HL-60 (cell line): ENCODE measurements at regions not wholly inside any gene's neighbourhood (a gene's known extent, or its start where the extent isn't known, plus 50 kb on each side); places are given as distances from the start of the nearest gene placed in this dataset.

Experiments
- DNase-seq, 2 experiments: peaks; one replicate each; pipeline ENCODE4 v3.0.0-alpha.2; 2010 to 2020; ENCODE audit warnings: low read depth in 1 of 2, low spot score in 1 of 2
- H3K27ac ChIP-seq: fragments of 250-450 bp; sonication (Bioruptor Pico); replicated peaks from 2 replicates; pipeline ENCODE4 v1.5.1; 2020; ENCODE audit warnings: mild to moderate bottlenecking, moderate library complexity
- H3K27me3 ChIP-seq: fragments of 250-450 bp; sonication (Bioruptor Pico); 2 replicates; pipeline ENCODE4 v1.5.1; 2021; ENCODE audit warnings: mild to moderate bottlenecking, moderate library complexity; ENCODE audit not compliant: insufficient read depth, poor library complexity, severe bottlenecking
- H3K4me3 ChIP-seq: replicated peaks from 2 replicates; pipeline ENCODE4 v1.5.1; 2011; ENCODE audit warnings: mild to moderate bottlenecking, control low read depth, low read length; ENCODE audit not compliant: insufficient read depth
- GABPA ChIP-seq: IDR thresholded peaks from 2 replicates; pipeline ENCODE4 v1.6.1; 2012; ENCODE audit warnings: low read depth
- POLR2AphosphoS5 ChIP-seq: IDR thresholded peaks from 2 replicates; pipeline ENCODE4 v1.6.1; 2012; ENCODE audit warnings: low read depth
- SPI1 ChIP-seq: IDR thresholded peaks from 2 replicates; pipeline ENCODE4 v1.6.1; 2012; ENCODE audit warnings: low read depth, mild to moderate bottlenecking, borderline replicate concordance
- TF ChIP-seq, protein P1 (sequence below): IDR thresholded peaks from 2 replicates; pipeline ENCODE4 v1.6.1; 2012; ENCODE audit warnings: low read depth; ENCODE audit not compliant: insufficient replicate concordance
- TF ChIP-seq, protein P2 (sequence below): IDR thresholded peaks from one replicate; pipeline ENCODE4 v1.5.1; 2011; ENCODE audit warnings: low read length, control low read depth, inconsistent platforms; ENCODE audit not compliant: insufficient read depth

DNA sequence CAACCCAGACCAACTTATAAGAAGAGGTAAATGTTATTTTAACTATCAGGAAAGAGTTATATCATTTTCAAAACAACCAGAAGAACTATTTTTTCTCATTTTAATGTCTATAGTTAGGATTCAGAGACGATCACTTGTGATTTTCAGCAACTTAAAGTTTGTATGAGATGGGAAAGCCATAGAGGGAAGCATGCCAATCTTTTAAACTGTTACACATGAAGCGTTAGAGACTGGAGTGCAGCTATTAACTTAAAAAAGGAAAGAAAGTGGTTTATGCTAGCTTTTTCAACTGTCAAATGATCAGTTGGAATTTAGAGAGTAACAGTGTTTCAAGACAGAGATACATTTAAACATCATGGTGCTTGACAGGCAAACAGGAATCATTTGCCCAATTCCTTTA is 91.7 kb upstream of the LPP start:
- Histone ChIP-seq H3K27ac (no peak overlapping the region), H3K4me3 (no peak overlapping the region), H3K27me3 (no peaks in the 10 kb centered on the region)
- TF ChIP-seq SPI1 (no peak), GABPA (no peak), POLR2AphosphoS5 (no peak)
- TF ChIP-seq, protein P1, sequence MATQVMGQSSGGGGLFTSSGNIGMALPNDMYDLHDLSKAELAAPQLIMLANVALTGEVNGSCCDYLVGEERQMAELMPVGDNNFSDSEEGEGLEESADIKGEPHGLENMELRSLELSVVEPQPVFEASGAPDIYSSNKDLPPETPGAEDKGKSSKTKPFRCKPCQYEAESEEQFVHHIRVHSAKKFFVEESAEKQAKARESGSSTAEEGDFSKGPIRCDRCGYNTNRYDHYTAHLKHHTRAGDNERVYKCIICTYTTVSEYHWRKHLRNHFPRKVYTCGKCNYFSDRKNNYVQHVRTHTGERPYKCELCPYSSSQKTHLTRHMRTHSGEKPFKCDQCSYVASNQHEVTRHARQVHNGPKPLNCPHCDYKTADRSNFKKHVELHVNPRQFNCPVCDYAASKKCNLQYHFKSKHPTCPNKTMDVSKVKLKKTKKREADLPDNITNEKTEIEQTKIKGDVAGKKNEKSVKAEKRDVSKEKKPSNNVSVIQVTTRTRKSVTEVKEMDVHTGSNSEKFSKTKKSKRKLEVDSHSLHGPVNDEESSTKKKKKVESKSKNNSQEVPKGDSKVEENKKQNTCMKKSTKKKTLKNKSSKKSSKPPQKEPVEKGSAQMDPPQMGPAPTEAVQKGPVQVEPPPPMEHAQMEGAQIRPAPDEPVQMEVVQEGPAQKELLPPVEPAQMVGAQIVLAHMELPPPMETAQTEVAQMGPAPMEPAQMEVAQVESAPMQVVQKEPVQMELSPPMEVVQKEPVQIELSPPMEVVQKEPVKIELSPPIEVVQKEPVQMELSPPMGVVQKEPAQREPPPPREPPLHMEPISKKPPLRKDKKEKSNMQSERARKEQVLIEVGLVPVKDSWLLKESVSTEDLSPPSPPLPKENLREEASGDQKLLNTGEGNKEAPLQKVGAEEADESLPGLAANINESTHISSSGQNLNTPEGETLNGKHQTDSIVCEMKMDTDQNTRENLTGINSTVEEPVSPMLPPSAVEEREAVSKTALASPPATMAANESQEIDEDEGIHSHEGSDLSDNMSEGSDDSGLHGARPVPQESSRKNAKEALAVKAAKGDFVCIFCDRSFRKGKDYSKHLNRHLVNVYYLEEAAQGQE = no peak
- TF ChIP-seq, protein P2, sequence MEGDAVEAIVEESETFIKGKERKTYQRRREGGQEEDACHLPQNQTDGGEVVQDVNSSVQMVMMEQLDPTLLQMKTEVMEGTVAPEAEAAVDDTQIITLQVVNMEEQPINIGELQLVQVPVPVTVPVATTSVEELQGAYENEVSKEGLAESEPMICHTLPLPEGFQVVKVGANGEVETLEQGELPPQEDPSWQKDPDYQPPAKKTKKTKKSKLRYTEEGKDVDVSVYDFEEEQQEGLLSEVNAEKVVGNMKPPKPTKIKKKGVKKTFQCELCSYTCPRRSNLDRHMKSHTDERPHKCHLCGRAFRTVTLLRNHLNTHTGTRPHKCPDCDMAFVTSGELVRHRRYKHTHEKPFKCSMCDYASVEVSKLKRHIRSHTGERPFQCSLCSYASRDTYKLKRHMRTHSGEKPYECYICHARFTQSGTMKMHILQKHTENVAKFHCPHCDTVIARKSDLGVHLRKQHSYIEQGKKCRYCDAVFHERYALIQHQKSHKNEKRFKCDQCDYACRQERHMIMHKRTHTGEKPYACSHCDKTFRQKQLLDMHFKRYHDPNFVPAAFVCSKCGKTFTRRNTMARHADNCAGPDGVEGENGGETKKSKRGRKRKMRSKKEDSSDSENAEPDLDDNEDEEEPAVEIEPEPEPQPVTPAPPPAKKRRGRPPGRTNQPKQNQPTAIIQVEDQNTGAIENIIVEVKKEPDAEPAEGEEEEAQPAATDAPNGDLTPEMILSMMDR = no peak
- DNase-seq = no peak

DNA sequence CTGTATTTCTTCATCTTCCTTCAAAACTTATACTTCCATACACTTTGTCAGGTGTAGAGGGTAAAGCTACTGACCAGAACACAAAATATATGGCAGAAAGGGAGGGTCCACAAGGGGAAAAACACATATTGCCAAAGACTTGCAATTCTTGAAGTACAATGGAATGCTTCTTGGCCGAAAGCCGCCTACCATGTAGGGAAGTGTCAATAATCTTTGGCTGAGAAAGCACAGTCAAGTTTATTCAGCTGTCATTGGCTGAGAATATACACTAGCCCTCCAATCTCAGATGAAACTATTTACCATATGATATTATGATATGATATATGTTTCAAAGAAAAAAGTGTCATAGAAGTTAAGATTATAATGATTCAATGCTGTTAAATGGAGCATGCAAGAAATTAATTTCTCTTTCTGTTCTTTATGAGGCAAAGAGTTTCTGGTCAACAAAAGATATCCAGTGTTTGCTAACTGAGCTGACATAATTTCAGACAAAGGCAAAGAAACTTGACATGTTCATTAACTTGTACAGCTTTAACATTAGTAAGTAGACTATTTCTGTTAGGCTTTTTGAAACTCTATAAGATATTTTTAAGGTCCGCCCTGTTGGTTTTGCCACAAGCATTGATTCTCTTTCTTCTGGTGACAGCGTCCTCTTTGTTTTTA is 89.0 kb upstream of the LPP start:
- Histone ChIP-seq H3K27me3 (no peaks in the 10 kb centered on the region), H3K27ac (no peak overlapping the region), H3K4me3 (no peak overlapping the region)
- TF ChIP-seq POLR2AphosphoS5 = no peak
- TF ChIP-seq, protein P2 = no peak
- DNase-seq = no peak

DNA sequence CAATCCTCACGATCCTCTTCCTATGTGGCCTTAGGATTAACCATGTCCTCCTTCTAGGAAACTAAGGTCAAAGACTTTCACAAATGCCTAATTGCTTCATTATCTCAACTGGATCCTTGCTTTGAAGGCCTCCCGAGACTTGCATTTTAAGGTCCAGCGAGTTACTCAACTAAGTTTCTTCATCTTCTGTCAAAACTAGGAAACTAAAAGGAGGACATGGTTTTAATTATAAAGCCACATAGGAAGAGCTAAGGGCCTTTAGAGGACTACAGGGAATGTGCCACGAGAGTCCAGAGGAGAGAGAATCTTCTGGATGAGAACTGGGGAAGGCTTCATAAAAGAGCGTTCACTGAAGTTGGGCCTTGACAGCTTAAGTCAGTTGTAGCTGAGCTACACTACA is 87.8 kb upstream of the LPP start:
- no peak for DNase-seq

More for the DNA sequence above, 87.8 kb upstream of the LPP start:
- no peaks in the 10 kb centered on the region for H3K27me3 ChIP-seq
- no peak for TF ChIP-seq POLR2AphosphoS5
- no peak for TF ChIP-seq SPI1
- TF ChIP-seq, protein P2 = no peak
- TF ChIP-seq, protein P1 = no peak
- no peak for TF ChIP-seq GABPA
- H3K27ac ChIP-seq = no peak overlapping the region
- no peak overlapping the region for H3K4me3 ChIP-seq
